A673 (cell line): ENCODE measurements at regions not wholly inside any gene's neighbourhood (a gene's known extent, or its start where the extent isn't known, plus 50 kb on each side); places are given as distances from the start of the nearest gene placed in this dataset.
A peak's percentile ranks its signal among the peaks of the same experiment; 100 is the strongest.

Experiments used
- BruUV-seq: library from RNA; stranded (reverse); fragments of 400-500 nt; replicated peaks from 2 replicates; lab custom pipeline; 2021; lab: Mats Ljungman, UMichigan
- CTCF ChIA-PET: fragments of 300-600 bp; sonication (Branson Sonifier 250); formaldehyde crosslinking; loops from one replicate; lab custom pipeline; 2022; ENCODE audit warnings: antibody characterized with exemption; lab: Charles Lee
- POLR2A ChIA-PET: fragments of 300-600 bp; sonication (Branson Sonifier 250); formaldehyde crosslinking; loops from one replicate; lab custom pipeline; 2022; ENCODE audit warnings: antibody characterized with exemption; ENCODE audit not compliant: low non-redundant PET; lab: Charles Lee
- DNase-seq: peaks from one replicate; pipeline ENCODE4 v3.0.0-alpha.2; 2015; ENCODE audit warnings: low spot score
- H3K27ac ChIP-seq: fragments of 200-600 bp; sonication (generic); 2 replicates; pipeline ENCODE4 v1.5.1; 2016; ENCODE audit warnings: mixed run types, low read depth, mild to moderate bottlenecking, mixed read lengths, antibody characterized with exemption, low read length; ENCODE audit not compliant: poor library complexity, severe bottlenecking
- H3K27me3 ChIP-seq: fragments of 200-600 bp; sonication (generic); replicated peaks from 2 replicates; pipeline ENCODE4 v1.6.1; 2017; ENCODE audit warnings: mixed run types, low read depth, mild to moderate bottlenecking, mixed read lengths, antibody characterized with exemption, low read length; ENCODE audit not compliant: insufficient read depth, poor library complexity
- H3K36me3 ChIP-seq: fragments of 200-600 bp; sonication (generic); 2 replicates; pipeline ENCODE4 v1.6.1; 2016; ENCODE audit warnings: mixed run types, mild to moderate bottlenecking, mixed read lengths, antibody characterized with exemption, low read length; ENCODE audit not compliant: insufficient read depth, poor library complexity, severe bottlenecking
- H3K4me1 ChIP-seq: fragments of 200-600 bp; sonication (generic); 2 replicates; pipeline ENCODE4 v1.6.1; 2017; ENCODE audit warnings: mixed run types, mild to moderate bottlenecking, mixed read lengths, antibody characterized with exemption, low read length; ENCODE audit not compliant: insufficient read depth, poor library complexity, severe bottlenecking
- H3K4me3 ChIP-seq: fragments of 200-600 bp; sonication (generic); 2 replicates; pipeline ENCODE4 v1.5.1; 2016; ENCODE audit warnings: low read depth, mixed run types, mild to moderate bottlenecking, mixed read lengths, low read length; ENCODE audit not compliant: poor library complexity, severe bottlenecking
- H3K9me3 ChIP-seq: fragments of 200-600 bp; sonication (generic); 2 replicates; pipeline ENCODE4 v1.6.1; 2016; ENCODE audit warnings: mixed run types, low read depth, mild to moderate bottlenecking, mixed read lengths, antibody characterized with exemption, low read length; ENCODE audit not compliant: poor library complexity, severe bottlenecking
- EZH2 ChIP-seq: fragments of 200-600 bp; sonication (generic); IDR thresholded peaks from 2 replicates; pipeline ENCODE4 v1.6.1; 2017; ENCODE audit warnings: borderline replicate concordance, low read depth, mild to moderate bottlenecking, mixed read lengths, antibody characterized with exemption, low read length; ENCODE audit not compliant: poor library complexity, severe bottlenecking
- intact Hi-C: fragments of 100-400 bp; cut with micrococcal nuclease; formaldehyde crosslinking; loops from one replicate; pipeline ENCODE4 v1.10.0; 2022; ENCODE audit not compliant: unreplicated experiment
- TF ChIP-seq, protein P1 (sequence below): fragments of 300-800, 200-600 bp; sonication (generic); conservative IDR thresholded peaks from 2 replicates; pipeline ENCODE4 v1.5.1; 2017; ENCODE audit warnings: low read depth, mild to moderate bottlenecking, antibody characterized with exemption, low read length, moderate library complexity, mixed read lengths

GRCh38 chr21:18951271-18952038 lies 547.9 kb upstream of the TMPRSS15 start:
- POLR2A ChIA-PET, result no interaction called here
- CTCF ChIA-PET, result no interaction called here
- Histone ChIP-seq H3K36me3 (no peaks in the 10 kb centered on the region), H3K4me3 (no peak overlapping the region), H3K9me3 (no peaks in the 10 kb centered on the region), H3K27ac (no peak overlapping the region), H3K27me3 (no peaks in the 10 kb centered on the region), H3K4me1 (no peaks in the 10 kb centered on the region)
- BruUV-seq, result no TSS peak
- peak; percentile 64 for DNase-seq
- no peak for TF ChIP-seq EZH2
- TF ChIP-seq, protein P1, sequence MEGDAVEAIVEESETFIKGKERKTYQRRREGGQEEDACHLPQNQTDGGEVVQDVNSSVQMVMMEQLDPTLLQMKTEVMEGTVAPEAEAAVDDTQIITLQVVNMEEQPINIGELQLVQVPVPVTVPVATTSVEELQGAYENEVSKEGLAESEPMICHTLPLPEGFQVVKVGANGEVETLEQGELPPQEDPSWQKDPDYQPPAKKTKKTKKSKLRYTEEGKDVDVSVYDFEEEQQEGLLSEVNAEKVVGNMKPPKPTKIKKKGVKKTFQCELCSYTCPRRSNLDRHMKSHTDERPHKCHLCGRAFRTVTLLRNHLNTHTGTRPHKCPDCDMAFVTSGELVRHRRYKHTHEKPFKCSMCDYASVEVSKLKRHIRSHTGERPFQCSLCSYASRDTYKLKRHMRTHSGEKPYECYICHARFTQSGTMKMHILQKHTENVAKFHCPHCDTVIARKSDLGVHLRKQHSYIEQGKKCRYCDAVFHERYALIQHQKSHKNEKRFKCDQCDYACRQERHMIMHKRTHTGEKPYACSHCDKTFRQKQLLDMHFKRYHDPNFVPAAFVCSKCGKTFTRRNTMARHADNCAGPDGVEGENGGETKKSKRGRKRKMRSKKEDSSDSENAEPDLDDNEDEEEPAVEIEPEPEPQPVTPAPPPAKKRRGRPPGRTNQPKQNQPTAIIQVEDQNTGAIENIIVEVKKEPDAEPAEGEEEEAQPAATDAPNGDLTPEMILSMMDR, result peak; percentile 59
- intact Hi-C loops, result loop anchor here (10.0 kb wide), 2 partner anchors 657 to 1933 kb away; no protein-coding TSS in a partner anchor

DNA sequence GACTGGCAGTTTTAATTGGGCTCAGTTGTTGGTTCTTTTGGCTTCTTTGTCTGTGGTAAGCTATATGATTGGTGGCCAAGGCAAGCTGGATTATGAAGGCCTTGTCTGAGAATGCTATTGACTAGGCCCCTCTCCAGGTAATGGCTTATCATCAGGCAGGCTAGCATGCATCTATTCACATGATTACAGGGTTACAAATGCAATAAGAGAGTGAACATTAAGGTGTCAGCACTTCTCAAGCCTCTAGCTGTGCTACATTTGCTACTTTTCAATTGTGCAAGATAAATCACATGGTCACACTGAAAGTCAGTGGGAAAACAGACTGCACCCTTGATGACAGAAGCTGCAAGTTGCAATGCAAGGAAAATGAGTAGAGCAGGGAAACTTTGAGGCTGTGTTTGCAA lies 550.9 kb upstream of the TMPRSS15 start:
- BruUV-seq, result no TSS peak
- TF ChIP-seq EZH2, result no peak
- TF ChIP-seq, protein P1, result no peak
- no peak overlapping the region for H3K4me3 ChIP-seq
- DNase-seq, result no peak
- H3K36me3 ChIP-seq, result no peaks in the 10 kb centered on the region
- CTCF ChIA-PET, result no interaction called here
- no peaks in the 10 kb centered on the region for H3K4me1 ChIP-seq
- H3K27me3 ChIP-seq, result no peaks in the 10 kb centered on the region
- H3K9me3 ChIP-seq, result no peaks in the 10 kb centered on the region
- intact Hi-C loops, result loop anchor here (10.0 kb wide), 2 partner anchors 660 to 1930 kb away; no protein-coding TSS in a partner anchor
- no peak overlapping the region for H3K27ac ChIP-seq
- POLR2A ChIA-PET, result no interaction called here

GRCh38 chr21:18959817-18960216 lies 556.2 kb upstream of the TMPRSS15 start:
- Histone ChIP-seq H3K27me3 (no peaks in the 10 kb centered on the region), H3K9me3 (peaks cover 3% of the 10 kb centered on the region), H3K4me1 (no peaks in the 10 kb centered on the region), H3K27ac (no peak overlapping the region), H3K36me3 (no peaks in the 10 kb centered on the region), H3K4me3 (no peak overlapping the region)
- TF ChIP-seq EZH2, result no peak
- TF ChIP-seq, protein P1, result no peak
- ChIA-PET CTCF (no interaction called here), POLR2A (no interaction called here)
- intact Hi-C loops, result loop anchor here (10.0 kb wide), 2 partner anchors 665 to 1925 kb away; no protein-coding TSS in a partner anchor
- no TSS peak for BruUV-seq
- no peak for DNase-seq
